Ishikawa (cell line): ENCODE measurements at regions not wholly inside any gene's neighbourhood (a gene's known extent, or its start where the extent isn't known, plus 50 kb on each side); places are given as distances from the start of the nearest gene placed in this dataset.

Experiments
- MAX ChIP-seq: IDR thresholded peaks from 2 replicates; pipeline ENCODE4 v1.6.1; 2012
- USF1 ChIP-seq: IDR thresholded peaks from 2 replicates; pipeline ENCODE4 v1.6.1; 2012

DNA sequence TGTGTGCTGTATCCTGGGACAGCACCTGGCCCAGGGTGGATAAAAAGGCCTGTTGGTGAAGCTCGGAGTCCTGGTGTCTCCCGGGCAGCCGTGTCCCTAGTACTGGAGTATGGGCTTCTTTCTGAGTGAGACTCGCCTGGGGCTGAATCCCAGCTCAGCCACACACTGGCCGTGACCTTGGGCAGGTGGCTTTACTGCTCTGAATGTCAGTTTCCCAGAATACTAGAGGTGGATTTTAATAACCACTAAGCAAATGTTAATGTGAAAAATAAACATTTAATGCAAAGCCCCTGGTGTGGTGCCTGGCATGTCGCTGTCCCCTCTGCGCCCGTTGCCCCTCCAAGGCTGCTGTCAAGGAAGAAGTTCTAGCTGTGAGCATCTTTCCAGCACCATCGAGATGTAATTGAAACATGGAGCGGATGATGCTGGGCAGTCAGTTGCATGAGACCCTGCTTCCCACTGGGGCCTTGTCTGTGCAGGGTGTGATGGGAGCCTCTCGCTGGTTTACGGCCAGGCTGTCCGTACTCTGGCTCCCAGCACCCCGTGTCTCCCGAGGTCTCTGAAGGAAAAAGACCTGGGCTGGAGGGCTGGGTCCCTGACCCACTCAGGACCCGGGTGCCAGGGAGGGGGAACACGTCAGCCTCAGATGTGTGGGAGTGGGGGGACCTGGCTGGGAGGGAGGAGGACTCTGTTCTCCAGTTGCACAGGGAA lies 527.8 kb downstream of the MATN1 start:
- TF ChIP-seq MAX (no peak), USF1 (no peak)
